GM12878 (cell line): ENCODE measurements at regions not wholly inside any gene's neighbourhood (a gene's known extent, or its start where the extent isn't known, plus 50 kb on each side); places are given as distances from the start of the nearest gene placed in this dataset.

Source experiments
- ATAC-seq: fragments of 200-7000 bp; cut with Tn5 transposase; 3 replicates; pipeline ENCODE4 v1.9.1; 2020; ENCODE audit warnings: mild to moderate bottlenecking, moderate library complexity
- BruUV-seq: library from RNA; stranded (reverse); fragments of 400-500 nt; replicated peaks from 2 replicates; lab custom pipeline; 2021; lab: Mats Ljungman, UMichigan
- CTCF ChIA-PET: fragments of 300-600 bp; sonication (Branson Sonifier 250); formaldehyde crosslinking; extraction: SDS; loops from one replicate; lab custom pipeline; 2021; ENCODE audit warnings: inconsistent platforms; lab: Yijun Ruan, JAX
- POLR2A ChIA-PET: fragments of 350-600 bp; formaldehyde crosslinking; extraction: SDS; loops from one replicate; lab custom pipeline; 2021; ENCODE audit warnings: inconsistent platforms; lab: Charles Lee
- RAD21 ChIA-PET: fragments of 300-600 bp; sonication (Branson Sonifier 250); formaldehyde crosslinking; loops from one replicate; lab custom pipeline; 2023; ENCODE audit warnings: antibody characterized with exemption; ENCODE audit not compliant: unreplicated experiment; lab: Charles Lee
- SMC1A ChIA-PET: fragments of 300-600 bp; sonication (Branson Sonifier 250); formaldehyde crosslinking; loops from one replicate; lab custom pipeline; 2023; ENCODE audit not compliant: unreplicated experiment, uncharacterized antibody; lab: Charles Lee
- DNase-seq: peaks from one replicate; pipeline ENCODE4 v3.0.0-alpha.2; 2011; ENCODE audit warnings: low read depth, low spot score
- FAIRE-seq: peaks from 3 replicates; lab custom pipeline; 2011; peaks lifted over from hg19 to GRCh38; lab: Jason Lieb, UNC
- H2AFZ ChIP-seq: 2 replicates; pipeline ENCODE4 v1.6.0; 2011; ENCODE audit warnings: low read depth, low read length, control low read depth; ENCODE audit not compliant: control insufficient read depth
- H3K27ac ChIP-seq: 2 replicates; pipeline ENCODE4 v1.5.1; 2011; ENCODE audit warnings: control low read depth; ENCODE audit not compliant: control insufficient read depth, insufficient read depth
- H3K27me3 ChIP-seq, 2 experiments: replicated peaks in 1 of 2; 2 replicates each; pipeline versions ENCODE4 v1.6.0 to v1.6.1; 2011; ENCODE audit warnings: low read length in 1 of 2; ENCODE audit not compliant: control insufficient read depth in 2 of 2, insufficient read depth in 2 of 2
- H3K36me3 ChIP-seq, 2 experiments: 2 replicates each; pipeline ENCODE4 v1.5.1; 2011; ENCODE audit warnings: low read length in 1 of 2; ENCODE audit not compliant: control insufficient read depth in 2 of 2, insufficient read depth in 2 of 2
- H3K4me1 ChIP-seq: 2 replicates; pipeline ENCODE4 v1.6.1; 2011; ENCODE audit warnings: mild to moderate bottlenecking, low read length, moderate library complexity, mixed read lengths; ENCODE audit not compliant: control insufficient read depth, insufficient read depth
- H3K4me2 ChIP-seq: 2 replicates; pipeline ENCODE4 v1.6.0; 2011; ENCODE audit warnings: control low read depth; ENCODE audit not compliant: control insufficient read depth, insufficient read depth
- H3K4me3 ChIP-seq: fragments of 200-600 bp; sonication (generic); 2 replicates; pipeline ENCODE4 v1.5.1; 2016
- H3K79me2 ChIP-seq: 2 replicates; pipeline ENCODE4 v1.6.0; 2011; ENCODE audit warnings: low read length; ENCODE audit not compliant: control insufficient read depth, insufficient read depth
- H3K9ac ChIP-seq: 2 replicates; pipeline ENCODE4 v1.8.0; 2011; ENCODE audit warnings: low read length, control low read depth, mixed read lengths; ENCODE audit not compliant: control insufficient read depth, insufficient read depth
- H3K9me3 ChIP-seq: replicated peaks from 3 replicates; pipeline ENCODE4 v1.5.1; 2011; ENCODE audit warnings: mild to moderate bottlenecking, low read length; ENCODE audit not compliant: control insufficient read depth, insufficient read depth
- H4K20me1 ChIP-seq: 2 replicates; pipeline ENCODE4 v1.6.0; 2011; ENCODE audit not compliant: control insufficient read depth, insufficient read depth
- ATF7 ChIP-seq: fragments of 450-650 bp; IDR thresholded peaks from 2 replicates; pipeline ENCODE4 v1.6.1; 2016; ENCODE audit warnings: low read depth, mild to moderate bottlenecking
- CREM ChIP-seq: IDR thresholded peaks from 2 replicates; pipeline ENCODE4 v1.6.1; 2014; ENCODE audit warnings: antibody characterized with exemption, low read depth
- CTCF ChIP-seq, 3 experiments: IDR thresholded peaks in 2 of 3; conservative IDR thresholded peaks in 1 of 3; 2 replicates each; pipeline ENCODE4 v1.5.1; 2011; ENCODE audit warnings: low read depth in 3 of 3, low read length in 3 of 3, mild to moderate bottlenecking in 3 of 3, control low read depth in 2 of 3, moderate library complexity in 2 of 3, inconsistent platforms in 1 of 3, mixed read lengths in 1 of 3; ENCODE audit not compliant: control insufficient read depth in 2 of 3, insufficient read depth in 1 of 3; ENCODE audit errors: extremely low read depth in 1 of 3
- EP300 ChIP-seq, 2 experiments: fragments of 150-350 bp in 1 of 2; IDR thresholded peaks; 2 replicates each; pipeline ENCODE4 v1.6.1; 2011 to 2012; ENCODE audit warnings: low read depth in 2 of 2, low read length in 2 of 2, borderline replicate concordance in 1 of 2, improper control_type of control experiment in 1 of 2, inconsistent platforms in 1 of 2; ENCODE audit not compliant: control insufficient read depth in 1 of 2
- IRF4 ChIP-seq: IDR thresholded peaks from 2 replicates; pipeline ENCODE4 v1.6.1; 2011; ENCODE audit warnings: low read depth, low read length
- PKNOX1 ChIP-seq: fragments of 450-650 bp; IDR thresholded peaks from 2 replicates; pipeline ENCODE4 v1.6.1; 2016; ENCODE audit warnings: mild to moderate bottlenecking
- REST ChIP-seq: IDR thresholded peaks from 2 replicates; pipeline ENCODE4 v1.6.1; 2012; ENCODE audit warnings: mild to moderate bottlenecking, low read depth, low read length
- SIX5 ChIP-seq: IDR thresholded peaks from 2 replicates; pipeline ENCODE4 v1.6.1; 2011; ENCODE audit warnings: mild to moderate bottlenecking, low read depth, low read length, moderate library complexity; ENCODE audit not compliant: severe bottlenecking
- STAT3 ChIP-seq: IDR thresholded peaks from 2 replicates; pipeline ENCODE4 v1.6.1; 2011; ENCODE audit warnings: low read depth, low read length, improper control_type of control experiment
- YY1 ChIP-seq: IDR thresholded peaks from 2 replicates; pipeline ENCODE4 v1.6.1; 2011; ENCODE audit warnings: low read depth, mild to moderate bottlenecking, low read length
- in situ Hi-C: fragments of 300-500 bp; cut with MboI; formaldehyde crosslinking; loops from 9 replicates; pipeline ENCODE4 v1.14.3; 2018; ENCODE audit warnings: mixed read lengths
- intact Hi-C: fragments of 100-400 bp; cut with micrococcal nuclease; formaldehyde crosslinking; loops from one replicate; pipeline ENCODE4 v1.14.2; 2022; ENCODE audit not compliant: unreplicated experiment

- in situ Hi-C loops, result no loop called here
- H3K9ac ChIP-seq, result no peak overlapping the region
- no peak overlapping the region for H2AFZ ChIP-seq
- H4K20me1 ChIP-seq, result no peaks in the 10 kb centered on the region
- ChIA-PET POLR2A (no interaction called here), CTCF (no interaction called here), SMC1A (interaction anchor here (1.2 kb wide), 1 partner anchor 141 kb away, joined by 3 read pairs; no protein-coding TSS in a partner anchor), RAD21 (no interaction called here)
- no peak for DNase-seq
- H3K4me1 ChIP-seq, result no peaks in the 10 kb centered on the region
- no TSS peak for BruUV-seq
- no peak overlapping the region for H3K4me2 ChIP-seq
- no peaks in the 10 kb centered on the region for H3K79me2 ChIP-seq
- no peak for FAIRE-seq
- no peaks in the 10 kb centered on the region for H3K36me3 ChIP-seq
- H3K9me3 ChIP-seq, result no peaks in the 10 kb centered on the region
- H3K27me3 ChIP-seq, result no peaks in the 10 kb centered on the region
- intact Hi-C loops, result no loop called here
- H3K4me3 ChIP-seq, result no peak overlapping the region
- no peak for ATAC-seq
- H3K27ac ChIP-seq, result no peak overlapping the region
- TF ChIP-seq REST, result no peak
Observed at GRCh38 chr3:157662171-157662570, 159.0 kb upstream of the VEPH1 start.

GRCh38 chr3:157660847-157661246, 157.6 kb upstream of the VEPH1 start:
- no peak overlapping the region for H2AFZ ChIP-seq
- no peaks in the 10 kb centered on the region for H4K20me1 ChIP-seq
- no peak overlapping the region for H3K4me2 ChIP-seq
- DNase-seq (no peak), ATAC-seq (no peak), FAIRE-seq (no peak)
- ChIA-PET SMC1A (interaction anchor here (0.6 kb wide), 1 partner anchor 104 kb away, joined by 3 read pairs; no protein-coding TSS in a partner anchor), POLR2A (no interaction called here), CTCF (no interaction called here), RAD21 (no interaction called here)
- H3K27me3 ChIP-seq, result no peaks in the 10 kb centered on the region
- no peak overlapping the region for H3K9ac ChIP-seq
- intact Hi-C loops (no loop called here), in situ Hi-C loops (no loop called here)
- no peaks in the 10 kb centered on the region for H3K36me3 ChIP-seq
- H3K27ac ChIP-seq, result no peak overlapping the region
- no peaks in the 10 kb centered on the region for H3K4me1 ChIP-seq
- no TSS peak for BruUV-seq
- no peak overlapping the region for H3K4me3 ChIP-seq
- H3K9me3 ChIP-seq, result no peaks in the 10 kb centered on the region
- no peaks in the 10 kb centered on the region for H3K79me2 ChIP-seq
- TF ChIP-seq EP300 (IDR thresholded peaks at IDR 0.05; ENCODE audit: borderline replicate concordance in 1 of 2, control insufficient read depth in 1 of 2, low read depth in 2 of 2, low read length in 2 of 2) (no peak), CREM (no peak), ATF7 (no peak), IRF4 (no peak), YY1 (no peak), CTCF (IDR thresholded peaks at IDR 0.05 in 2 of 3, conservative IDR thresholded peaks at IDR 0.05 in 1 of 3; ENCODE audit: control insufficient read depth in 2 of 3, extremely low read depth in 1 of 3, insufficient read depth in 1 of 3, low read depth in 3 of 3, low read length in 3 of 3) (no peak), SIX5 (no peak), STAT3 (no peak), PKNOX1 (no peak)
